GM19035 (cell line): ENCODE measurements at regions not wholly inside any gene's neighbourhood (a gene's known extent, or its start where the extent isn't known, plus 50 kb on each side); places are given as distances from the start of the nearest gene placed in this dataset.

Experiments
- ATAC-seq: cut with Tn5 transposase; IDR thresholded peaks from one replicate; pipeline ENCODE4 v1.9.1; 2021; ENCODE audit not compliant: unreplicated experiment

- ATAC-seq: no peak
Observed at GRCh38 chr1:239913141-239913585, 178.5 kb upstream of the FMN2 start.

GRCh38 chr1:239914751-239915231, 176.9 kb upstream of the FMN2 start:
- ATAC-seq: no peak

GRCh38 chr1:239918634-239919033, 173.0 kb upstream of the FMN2 start:
- ATAC-seq: no peak

- no peak for ATAC-seq
Observed at GRCh38 chr1:239920214-239920613, 171.5 kb upstream of the FMN2 start.

- ATAC-seq: no peak
Observed at GRCh38 chr1:239922778-239923522, 168.7 kb upstream of the FMN2 start.

- no peak for ATAC-seq
Observed at GRCh38 chr1:239924741-239925350, 166.8 kb upstream of the FMN2 start.

- no peak for ATAC-seq
Observed at GRCh38 chr1:239926184-239926583, 165.5 kb upstream of the FMN2 start.

GRCh38 chr1:239929317-239929716, 162.4 kb upstream of the FMN2 start:
- no peak for ATAC-seq

- no peak for ATAC-seq
Observed at GRCh38 chr1:239930686-239931262, 160.9 kb upstream of the FMN2 start.

GRCh38 chr1:239931341-239931740, 160.3 kb upstream of the FMN2 start:
- ATAC-seq: no peak

GRCh38 chr1:239939602-239940001, 152.1 kb upstream of the FMN2 start:
- no peak for ATAC-seq

- no peak for ATAC-seq
Observed at GRCh38 chr1:239943761-239944160, 147.9 kb upstream of the FMN2 start.

- no peak for ATAC-seq
Observed at GRCh38 chr1:239944666-239945065, 147.0 kb upstream of the FMN2 start.

GRCh38 chr1:239947801-239948200, 143.9 kb upstream of the FMN2 start:
- no peak for ATAC-seq

GRCh38 chr1:239951511-239952140, 140.1 kb upstream of the FMN2 start:
- peak; percentile 76 for ATAC-seq

GRCh38 chr1:239952348-239953308, 139.1 kb upstream of the FMN2 start:
- peak; percentile 70 for ATAC-seq

- no peak for ATAC-seq
Observed at GRCh38 chr1:239954836-239955235, 136.8 kb upstream of the FMN2 start.

- no peak for ATAC-seq
Observed at GRCh38 chr1:239955431-239955830, 136.3 kb upstream of the FMN2 start.

GRCh38 chr1:239956263-239956662, 135.4 kb upstream of the FMN2 start:
- no peak for ATAC-seq

GRCh38 chr1:239958063-239958462, 133.6 kb upstream of the FMN2 start:
- no peak for ATAC-seq

- no peak for ATAC-seq
Observed at GRCh38 chr1:239960366-239960765, 131.3 kb upstream of the FMN2 start.
